ENCODE measurements at regions not wholly inside any gene's neighbourhood (a gene's known extent, or its start where the extent isn't known, plus 50 kb on each side); places are given as distances from the start of the nearest gene placed in this dataset.

DNA sequence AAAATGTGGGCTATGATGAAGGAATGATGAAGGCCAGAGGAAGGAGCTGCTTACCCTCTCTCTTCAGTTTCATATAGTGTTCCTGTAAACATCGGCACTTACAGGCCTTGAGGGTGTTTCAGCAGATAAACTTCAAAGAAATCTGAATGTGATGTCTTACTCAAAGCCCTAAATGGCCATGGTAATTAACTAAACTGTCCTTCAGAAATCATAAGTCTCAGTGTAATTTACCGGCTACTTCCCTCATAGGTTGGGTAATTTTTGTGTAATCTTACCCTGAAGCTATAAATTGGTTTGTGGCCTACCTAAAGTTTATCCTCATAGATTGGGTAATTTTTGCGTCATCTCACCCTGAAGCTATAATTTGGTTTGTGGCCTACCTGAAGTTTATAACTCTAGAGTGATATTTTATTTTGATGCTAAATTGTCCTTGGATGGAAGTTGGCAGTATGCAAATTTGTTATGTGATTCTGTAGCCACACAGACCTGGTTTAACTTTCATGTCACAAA, 2700.3 kb downstream of the ARAP2 start:
- no peak overlapping the region for H3K27ac ChIP-seq (ENCODE audit: low read depth in 2 of 2, low read length in 2 of 2)
- intact Hi-C loops (cut with DNase I) = no loop called here
- no peak overlapping the region for H3K4me3 ChIP-seq (ENCODE audit: low read length in 3 of 3)
- no peak overlapping the region for H3K9ac ChIP-seq (ENCODE audit: low read length in 3 of 3)
- H3K36me3 ChIP-seq (ENCODE audit: control insufficient read depth in 2 of 3, insufficient read depth in 3 of 3, low read length in 3 of 3) = no peaks in the 10 kb centered on the region
- H3K4me1 ChIP-seq (ENCODE audit: control insufficient read depth in 2 of 3, insufficient read depth in 2 of 3, low read depth in 1 of 3, low read length in 3 of 3) = no peaks in the 10 kb centered on the region
- DNase-seq = no peak
- FAIRE-seq = no peak
- TF ChIP-seq, protein P1, sequence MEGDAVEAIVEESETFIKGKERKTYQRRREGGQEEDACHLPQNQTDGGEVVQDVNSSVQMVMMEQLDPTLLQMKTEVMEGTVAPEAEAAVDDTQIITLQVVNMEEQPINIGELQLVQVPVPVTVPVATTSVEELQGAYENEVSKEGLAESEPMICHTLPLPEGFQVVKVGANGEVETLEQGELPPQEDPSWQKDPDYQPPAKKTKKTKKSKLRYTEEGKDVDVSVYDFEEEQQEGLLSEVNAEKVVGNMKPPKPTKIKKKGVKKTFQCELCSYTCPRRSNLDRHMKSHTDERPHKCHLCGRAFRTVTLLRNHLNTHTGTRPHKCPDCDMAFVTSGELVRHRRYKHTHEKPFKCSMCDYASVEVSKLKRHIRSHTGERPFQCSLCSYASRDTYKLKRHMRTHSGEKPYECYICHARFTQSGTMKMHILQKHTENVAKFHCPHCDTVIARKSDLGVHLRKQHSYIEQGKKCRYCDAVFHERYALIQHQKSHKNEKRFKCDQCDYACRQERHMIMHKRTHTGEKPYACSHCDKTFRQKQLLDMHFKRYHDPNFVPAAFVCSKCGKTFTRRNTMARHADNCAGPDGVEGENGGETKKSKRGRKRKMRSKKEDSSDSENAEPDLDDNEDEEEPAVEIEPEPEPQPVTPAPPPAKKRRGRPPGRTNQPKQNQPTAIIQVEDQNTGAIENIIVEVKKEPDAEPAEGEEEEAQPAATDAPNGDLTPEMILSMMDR (IDR thresholded peaks at IDR 0.05; ENCODE audit: borderline replicate concordance, extremely low read depth, insufficient read depth) = no peak
- H3K27me3 ChIP-seq (ENCODE audit: control insufficient read depth, insufficient read depth, low read length) = no peaks in the 10 kb centered on the region
- H3K9me3 ChIP-seq (ENCODE audit: control insufficient read depth in 2 of 3, insufficient read depth in 1 of 3, low read length in 3 of 3) = peaks cover 0 to 11% (median 5%) of the 10 kb centered on the region in 3 donors

DNA sequence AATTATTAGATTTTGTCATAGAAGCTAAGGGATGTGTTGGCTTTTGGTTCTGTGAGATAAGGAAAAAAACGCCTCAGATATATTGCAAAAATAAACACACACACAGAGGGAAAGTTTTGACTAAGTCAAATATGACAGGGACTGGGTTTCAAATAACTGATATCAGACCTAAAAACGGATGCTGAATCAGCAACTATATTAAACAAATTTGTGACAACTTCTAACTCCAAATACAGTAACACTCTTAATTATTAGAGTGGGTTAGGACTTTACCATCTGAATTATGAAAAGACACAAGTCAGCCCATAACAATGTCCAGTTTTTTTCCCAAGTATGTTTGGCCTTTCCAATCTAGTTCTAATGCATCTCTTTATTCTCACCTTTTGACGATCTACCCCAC, 2693.1 kb downstream of the ARAP2 start:
- Histone ChIP-seq H3K9ac (ENCODE audit: low read length in 3 of 3) (no peak overlapping the region), H3K27ac (ENCODE audit: low read depth in 2 of 2, low read length in 2 of 2) (no peak overlapping the region), H3K4me3 (ENCODE audit: low read length in 3 of 3) (no peak overlapping the region), H3K27me3 (ENCODE audit: control insufficient read depth, insufficient read depth, low read length) (no peaks in the 10 kb centered on the region), H3K36me3 (ENCODE audit: control insufficient read depth in 2 of 3, insufficient read depth in 3 of 3, low read length in 3 of 3) (no peaks in the 10 kb centered on the region), H3K9me3 (ENCODE audit: control insufficient read depth in 2 of 3, insufficient read depth in 1 of 3, low read length in 3 of 3) (no peaks in the 10 kb centered on the region), H3K4me1 (ENCODE audit: control insufficient read depth in 2 of 3, insufficient read depth in 2 of 3, low read depth in 1 of 3, low read length in 3 of 3) (no peaks in the 10 kb centered on the region)
- intact Hi-C loops (cut with DNase I) = no loop called here
- FAIRE-seq (no peak), DNase-seq (no peak)
- TF ChIP-seq, protein P1 (IDR thresholded peaks at IDR 0.05; ENCODE audit: borderline replicate concordance, extremely low read depth, insufficient read depth) = no peak

DNA sequence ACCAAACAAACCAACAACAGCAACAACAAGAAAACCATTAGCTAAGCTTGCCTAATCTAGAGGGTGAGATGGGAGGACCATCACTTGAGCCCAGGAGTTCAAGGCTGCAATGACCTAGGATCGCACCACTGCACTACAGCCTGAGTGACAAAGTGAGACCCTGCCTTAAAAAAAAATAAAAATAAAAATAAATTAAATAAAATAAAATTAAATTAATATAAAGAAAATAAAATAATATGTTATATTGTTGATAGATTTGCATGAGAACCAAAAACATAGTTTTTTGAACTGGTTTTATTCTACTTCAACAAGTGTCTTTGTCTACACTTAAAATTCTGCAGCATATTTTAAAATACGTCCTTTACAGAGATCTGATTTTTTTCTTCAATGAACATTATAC, 2683.1 kb downstream of the ARAP2 start:
- TF ChIP-seq, protein P1 (IDR thresholded peaks at IDR 0.05; ENCODE audit: borderline replicate concordance, extremely low read depth, insufficient read depth) = no peak
- FAIRE-seq = peak; percentile 60
- H3K9ac ChIP-seq (ENCODE audit: low read length in 3 of 3) = no peak overlapping the region

DNA sequence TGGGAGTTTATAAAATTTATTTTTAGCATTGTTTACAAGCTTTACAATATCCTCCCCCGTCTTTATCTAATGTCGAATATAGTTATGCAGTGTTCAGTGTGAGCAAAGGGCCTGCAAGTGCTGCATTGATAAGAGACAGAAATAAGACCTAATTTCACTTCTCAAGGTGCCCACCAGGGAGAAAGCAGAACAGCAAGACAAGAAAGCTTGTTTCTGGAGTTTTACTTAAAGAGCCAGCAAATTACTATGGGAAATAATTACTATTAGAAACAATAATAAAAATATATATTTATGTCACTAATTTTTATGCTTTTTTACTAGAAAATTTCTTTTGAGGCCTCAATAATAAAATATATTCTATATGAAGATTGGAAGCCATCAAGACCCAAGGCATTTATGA, 2677.7 kb downstream of the ARAP2 start:
- no peak overlapping the region for H3K4me3 ChIP-seq (ENCODE audit: low read length in 3 of 3)
- TF ChIP-seq, protein P1 (IDR thresholded peaks at IDR 0.05; ENCODE audit: borderline replicate concordance, extremely low read depth, insufficient read depth) = no peak
- DNase-seq = no peak

More for the DNA sequence above, 2683.1 kb downstream of the ARAP2 start:
- Histone ChIP-seq H3K27ac (ENCODE audit: low read depth in 2 of 2, low read length in 2 of 2) (no peak overlapping the region), H3K36me3 (ENCODE audit: control insufficient read depth in 2 of 3, insufficient read depth in 3 of 3, low read length in 3 of 3) (no peaks in the 10 kb centered on the region), H3K4me3 (ENCODE audit: low read length in 3 of 3) (no peak overlapping the region), H3K27me3 (ENCODE audit: control insufficient read depth, insufficient read depth, low read length) (no peaks in the 10 kb centered on the region), H3K9me3 (ENCODE audit: control insufficient read depth in 2 of 3, insufficient read depth in 1 of 3, low read length in 3 of 3) (no peaks in the 10 kb centered on the region), H3K4me1 (ENCODE audit: control insufficient read depth in 2 of 3, insufficient read depth in 2 of 3, low read depth in 1 of 3, low read length in 3 of 3) (no peaks in the 10 kb centered on the region)
- no peak for DNase-seq
- intact Hi-C loops (cut with DNase I) = no loop called here

More for the DNA sequence above, 2677.7 kb downstream of the ARAP2 start:
- intact Hi-C loops (cut with DNase I) = no loop called here
- Histone ChIP-seq H3K4me1 (ENCODE audit: control insufficient read depth in 2 of 3, insufficient read depth in 2 of 3, low read depth in 1 of 3, low read length in 3 of 3) (no peaks in the 10 kb centered on the region), H3K9me3 (ENCODE audit: control insufficient read depth in 2 of 3, insufficient read depth in 1 of 3, low read length in 3 of 3) (no peaks in the 10 kb centered on the region), H3K27me3 (ENCODE audit: control insufficient read depth, insufficient read depth, low read length) (no peaks in the 10 kb centered on the region), H3K27ac (ENCODE audit: low read depth in 2 of 2, low read length in 2 of 2) (no peak overlapping the region), H3K9ac (ENCODE audit: low read length in 3 of 3) (no peak overlapping the region), H3K36me3 (ENCODE audit: control insufficient read depth in 2 of 3, insufficient read depth in 3 of 3, low read length in 3 of 3) (no peaks in the 10 kb centered on the region)
- no peak for FAIRE-seq

All from kidney (tissue), 13 donors.